Thoracic aorta (tissue), 2 donors: ENCODE measurements at regions not wholly inside any gene's neighbourhood (a gene's known extent, or its start where the extent isn't known, plus 50 kb on each side); places are given as distances from the start of the nearest gene placed in this dataset.

Experiments
- ATAC-seq: fragments of 150-250 bp; one replicate; pipeline ENCODE4 v1.8.0; 2017; ENCODE audit warnings: low read depth; ENCODE audit not compliant: insufficient number of reproducible peaks, low FRiP score
- DNase-seq: peaks from one replicate; pipeline ENCODE4 v3.0.0-alpha.2; 2020; ENCODE audit warnings: low spot score
- H3K27ac ChIP-seq, 2 donors: fragments of 200-600 bp; sonication (generic); 1 replicate in 1 of 2; 2 replicates in 1 of 2; pipeline ENCODE4 v1.5.1; 2016; ENCODE audit warnings: mild to moderate bottlenecking in 2 of 2, moderate library complexity in 2 of 2
- H3K27me3 ChIP-seq: fragments of 200-600 bp; sonication (generic); replicated peaks from 2 replicates; pipeline ENCODE4 v1.6.0; 2016; ENCODE audit warnings: mild to moderate bottlenecking; ENCODE audit not compliant: insufficient read depth
- H3K36me3 ChIP-seq: fragments of 200-600 bp; sonication (generic); one replicate; pipeline ENCODE4 v1.5.1; 2016
- H3K4me1 ChIP-seq, 2 donors: fragments of 200-600 bp; sonication (generic); 1 replicate in 1 of 2; 2 replicates in 1 of 2; pipeline versions ENCODE4 v1.5.1 to v1.6.0; 2016; ENCODE audit warnings: low read depth in 2 of 2, mild to moderate bottlenecking in 1 of 2; ENCODE audit not compliant: control insufficient read depth in 1 of 2
- H3K4me3 ChIP-seq: fragments of 200-600 bp; sonication (generic); 2 replicates; pipeline ENCODE4 v1.5.1; 2016; ENCODE audit warnings: mild to moderate bottlenecking
- H3K9me3 ChIP-seq: fragments of 200-600 bp; sonication (generic); 2 replicates; pipeline ENCODE4 v1.5.1; 2016
- CTCF ChIP-seq: fragments of 200-600 bp; sonication (generic); IDR thresholded peaks from one replicate; pipeline ENCODE4 v1.5.1; 2019; ENCODE audit warnings: antibody characterized with exemption

DNA sequence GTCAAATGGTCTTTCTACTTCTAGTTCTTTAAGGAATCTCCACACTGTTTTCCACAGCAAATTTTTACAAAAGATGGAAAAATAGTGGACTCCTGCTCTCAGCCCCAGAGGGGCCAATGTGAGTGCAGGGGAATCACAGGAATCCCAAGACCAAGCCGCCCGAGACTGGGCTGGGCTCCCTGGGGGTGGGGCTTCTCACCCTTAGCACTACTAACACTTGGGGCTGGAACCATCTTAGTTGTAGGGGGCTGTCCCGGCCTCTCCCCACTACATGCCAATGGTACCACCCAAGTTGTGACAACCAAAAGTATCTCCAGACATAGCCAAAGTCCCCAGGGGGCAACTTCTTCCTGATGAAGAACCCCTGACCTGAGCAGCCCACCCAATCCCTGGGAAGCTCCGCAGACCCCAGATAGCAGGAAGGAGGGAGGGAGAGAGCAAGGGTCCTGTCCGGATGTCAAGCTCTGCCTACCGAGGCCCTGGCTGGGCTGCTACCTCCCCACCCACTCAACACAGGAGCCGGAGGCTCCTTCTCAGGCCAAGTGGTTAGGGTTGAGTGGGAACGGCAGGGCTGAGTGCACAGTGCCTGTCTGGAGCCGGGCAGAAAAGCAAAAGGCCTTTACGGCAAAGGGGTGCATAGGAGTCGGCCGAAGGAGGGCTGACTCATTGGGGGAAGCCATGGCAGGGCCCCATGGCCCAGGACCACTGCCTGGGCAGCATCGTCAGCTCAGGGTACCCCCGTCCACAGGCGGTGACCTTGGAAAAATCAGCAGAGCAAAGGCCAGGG lies 122.5 kb upstream of the FGF3 start:
- Histone ChIP-seq H3K27ac (peak overlapping the region; percentile 21 to 97), H3K36me3 (no peaks in the 10 kb centered on the region), H3K27me3 (no peaks in the 10 kb centered on the region), H3K9me3 (no peaks in the 10 kb centered on the region), H3K4me1 (peaks cover 11 to 20% of the 10 kb centered on the region in 2 donors), H3K4me3 (no peak overlapping the region)
- ATAC-seq (no peak), DNase-seq (no peak)
- TF ChIP-seq CTCF, result no peak

GRCh38 chr11:69942333-69942820 lies 123.2 kb upstream of the FGF3 start:
- no peak for TF ChIP-seq CTCF
- no peak for ATAC-seq
- Histone ChIP-seq H3K27ac (no peak overlapping the region), H3K27me3 (no peaks in the 10 kb centered on the region), H3K9me3 (no peaks in the 10 kb centered on the region), H3K36me3 (no peaks in the 10 kb centered on the region), H3K4me3 (no peak overlapping the region), H3K4me1 (peaks cover 11 to 20% of the 10 kb centered on the region in 2 donors)
- no peak for DNase-seq

- DNase-seq (no peak), ATAC-seq (no peak)
- no peaks in the 10 kb centered on the region for H3K27me3 ChIP-seq
- no peak for TF ChIP-seq CTCF
- no peaks in the 10 kb centered on the region for H3K9me3 ChIP-seq
- no peaks in the 10 kb centered on the region for H3K36me3 ChIP-seq
- H3K4me3 ChIP-seq, result no peak overlapping the region
- peaks cover 13 to 27% of the 10 kb centered on the region in 2 donors for H3K4me1 ChIP-seq
- H3K27ac ChIP-seq, result no peak overlapping the region
Measured at GRCh38 chr11:69943066-69943465, 123.8 kb upstream of the FGF3 start.

DNA sequence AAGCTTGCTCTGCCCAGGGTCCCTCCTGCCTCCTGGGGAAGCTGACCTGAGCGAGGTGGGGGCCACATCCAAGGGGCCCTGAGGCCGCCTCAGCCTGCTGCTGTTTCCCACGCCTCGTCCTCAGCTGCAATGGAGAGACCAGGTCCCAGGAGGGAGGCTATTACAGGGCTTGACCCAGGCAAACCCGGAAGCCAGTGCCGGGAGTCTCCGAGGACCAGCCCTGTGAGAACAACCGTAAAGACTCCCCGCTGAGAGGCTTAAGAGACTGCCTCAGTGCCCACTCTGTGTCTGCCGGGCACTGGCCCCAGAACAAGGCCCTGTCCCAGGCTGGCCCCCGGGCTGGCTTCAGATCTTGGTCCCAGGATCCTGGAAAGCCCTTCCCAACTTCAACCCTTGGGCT lies 124.3 kb upstream of the FGF3 start:
- ATAC-seq (no peak), DNase-seq (no peak)
- Histone ChIP-seq H3K36me3 (no peaks in the 10 kb centered on the region), H3K9me3 (no peaks in the 10 kb centered on the region), H3K4me3 (no peak overlapping the region), H3K27ac (no peak overlapping the region), H3K27me3 (no peaks in the 10 kb centered on the region), H3K4me1 (peaks cover 18 to 32% of the 10 kb centered on the region in 2 donors)
- no peak for TF ChIP-seq CTCF

DNA sequence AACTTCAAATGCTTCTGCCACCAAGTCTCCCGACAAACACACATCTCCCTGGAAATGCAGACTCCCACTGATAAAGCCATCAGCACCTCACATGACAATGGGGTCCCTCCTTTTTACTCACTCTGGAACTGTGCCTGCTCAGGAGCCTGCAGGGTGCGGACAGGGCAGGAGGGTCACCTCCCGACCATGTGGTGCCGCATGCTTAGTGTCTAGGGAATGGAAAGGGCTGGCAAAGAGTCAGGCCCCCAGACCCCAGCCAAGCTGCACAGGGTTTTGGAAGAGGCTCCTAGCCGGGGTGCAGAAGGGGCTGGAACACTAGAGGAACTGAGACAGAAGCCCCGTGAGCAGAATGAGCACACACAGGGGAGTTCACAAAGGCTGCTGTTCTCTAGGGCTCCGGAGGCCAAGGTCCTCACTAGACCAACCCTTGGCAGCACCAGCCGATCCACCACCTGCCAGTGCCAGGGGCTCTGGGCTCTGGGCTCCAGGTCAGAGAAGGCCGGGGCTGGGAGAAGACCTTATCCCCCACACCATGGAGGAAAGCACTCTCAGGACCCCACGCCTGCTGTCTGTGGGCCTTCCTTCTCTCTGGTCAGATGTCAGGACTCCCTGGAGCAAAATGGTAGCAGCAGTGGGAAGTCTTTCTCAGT lies 125.1 kb upstream of the FGF3 start:
- Histone ChIP-seq H3K4me3 (no peak overlapping the region), H3K27me3 (no peaks in the 10 kb centered on the region), H3K36me3 (no peaks in the 10 kb centered on the region), H3K9me3 (no peaks in the 10 kb centered on the region), H3K27ac (no peak overlapping the region), H3K4me1 (peaks cover 19 to 33% of the 10 kb centered on the region in 2 donors)
- no peak for TF ChIP-seq CTCF
- no peak for ATAC-seq
- DNase-seq, result no peak
